ENCODE measurements at regions not wholly inside any gene's neighbourhood (a gene's known extent, or its start where the extent isn't known, plus 50 kb on each side); places are given as distances from the start of the nearest gene placed in this dataset.

DNA sequence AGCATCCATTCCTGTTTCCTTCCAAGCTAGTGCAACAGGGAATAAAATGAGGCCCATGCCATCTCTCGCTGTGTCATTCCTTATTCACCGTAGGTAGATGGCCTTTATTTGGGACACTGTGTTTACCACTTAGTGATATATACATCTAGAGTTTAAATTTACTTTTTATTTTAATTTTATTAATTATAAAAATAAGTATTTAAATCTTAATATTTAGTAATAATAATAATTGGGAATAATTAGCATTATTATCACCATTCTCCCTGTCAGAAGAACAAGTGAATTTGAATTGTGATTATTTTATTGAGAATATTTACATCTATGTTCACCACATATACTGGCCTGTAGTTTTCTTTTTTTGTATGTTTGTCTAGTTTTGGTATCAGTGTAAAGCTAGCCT is 692.9 kb upstream of the KIF2B start:
- no peaks in the 10 kb centered on the region for H3K79me2 ChIP-seq (ENCODE audit: insufficient read depth, low read length)
- no TSS peak for BruUV-seq (replicated peaks)
- no peak for TF ChIP-seq EZH2 (IDR thresholded peaks at IDR 0.05)
- no peak for TF ChIP-seq SRF (IDR thresholded peaks at IDR 0.05; ENCODE audit: low read depth)
- TF ChIP-seq SP1 (IDR thresholded peaks at IDR 0.05; ENCODE audit: low read depth): no peak
- TF ChIP-seq, protein P1, sequence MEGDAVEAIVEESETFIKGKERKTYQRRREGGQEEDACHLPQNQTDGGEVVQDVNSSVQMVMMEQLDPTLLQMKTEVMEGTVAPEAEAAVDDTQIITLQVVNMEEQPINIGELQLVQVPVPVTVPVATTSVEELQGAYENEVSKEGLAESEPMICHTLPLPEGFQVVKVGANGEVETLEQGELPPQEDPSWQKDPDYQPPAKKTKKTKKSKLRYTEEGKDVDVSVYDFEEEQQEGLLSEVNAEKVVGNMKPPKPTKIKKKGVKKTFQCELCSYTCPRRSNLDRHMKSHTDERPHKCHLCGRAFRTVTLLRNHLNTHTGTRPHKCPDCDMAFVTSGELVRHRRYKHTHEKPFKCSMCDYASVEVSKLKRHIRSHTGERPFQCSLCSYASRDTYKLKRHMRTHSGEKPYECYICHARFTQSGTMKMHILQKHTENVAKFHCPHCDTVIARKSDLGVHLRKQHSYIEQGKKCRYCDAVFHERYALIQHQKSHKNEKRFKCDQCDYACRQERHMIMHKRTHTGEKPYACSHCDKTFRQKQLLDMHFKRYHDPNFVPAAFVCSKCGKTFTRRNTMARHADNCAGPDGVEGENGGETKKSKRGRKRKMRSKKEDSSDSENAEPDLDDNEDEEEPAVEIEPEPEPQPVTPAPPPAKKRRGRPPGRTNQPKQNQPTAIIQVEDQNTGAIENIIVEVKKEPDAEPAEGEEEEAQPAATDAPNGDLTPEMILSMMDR (IDR thresholded peaks at IDR 0.05 in 2 of 3, conservative IDR thresholded peaks at IDR 0.05 in 1 of 3; ENCODE audit: borderline replicate concordance in 1 of 3, insufficient read depth in 1 of 3, low read depth in 2 of 3, low read length in 2 of 3): no peak
- no peak for TF ChIP-seq FOSL1 (IDR thresholded peaks at IDR 0.05; ENCODE audit: low read depth)
- no peak for TF ChIP-seq ZFX (IDR thresholded peaks at IDR 0.05)
- TF ChIP-seq, protein P2, sequence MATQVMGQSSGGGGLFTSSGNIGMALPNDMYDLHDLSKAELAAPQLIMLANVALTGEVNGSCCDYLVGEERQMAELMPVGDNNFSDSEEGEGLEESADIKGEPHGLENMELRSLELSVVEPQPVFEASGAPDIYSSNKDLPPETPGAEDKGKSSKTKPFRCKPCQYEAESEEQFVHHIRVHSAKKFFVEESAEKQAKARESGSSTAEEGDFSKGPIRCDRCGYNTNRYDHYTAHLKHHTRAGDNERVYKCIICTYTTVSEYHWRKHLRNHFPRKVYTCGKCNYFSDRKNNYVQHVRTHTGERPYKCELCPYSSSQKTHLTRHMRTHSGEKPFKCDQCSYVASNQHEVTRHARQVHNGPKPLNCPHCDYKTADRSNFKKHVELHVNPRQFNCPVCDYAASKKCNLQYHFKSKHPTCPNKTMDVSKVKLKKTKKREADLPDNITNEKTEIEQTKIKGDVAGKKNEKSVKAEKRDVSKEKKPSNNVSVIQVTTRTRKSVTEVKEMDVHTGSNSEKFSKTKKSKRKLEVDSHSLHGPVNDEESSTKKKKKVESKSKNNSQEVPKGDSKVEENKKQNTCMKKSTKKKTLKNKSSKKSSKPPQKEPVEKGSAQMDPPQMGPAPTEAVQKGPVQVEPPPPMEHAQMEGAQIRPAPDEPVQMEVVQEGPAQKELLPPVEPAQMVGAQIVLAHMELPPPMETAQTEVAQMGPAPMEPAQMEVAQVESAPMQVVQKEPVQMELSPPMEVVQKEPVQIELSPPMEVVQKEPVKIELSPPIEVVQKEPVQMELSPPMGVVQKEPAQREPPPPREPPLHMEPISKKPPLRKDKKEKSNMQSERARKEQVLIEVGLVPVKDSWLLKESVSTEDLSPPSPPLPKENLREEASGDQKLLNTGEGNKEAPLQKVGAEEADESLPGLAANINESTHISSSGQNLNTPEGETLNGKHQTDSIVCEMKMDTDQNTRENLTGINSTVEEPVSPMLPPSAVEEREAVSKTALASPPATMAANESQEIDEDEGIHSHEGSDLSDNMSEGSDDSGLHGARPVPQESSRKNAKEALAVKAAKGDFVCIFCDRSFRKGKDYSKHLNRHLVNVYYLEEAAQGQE (IDR thresholded peaks at IDR 0.05; ENCODE audit: low read depth): no peak
- no peak for TF ChIP-seq ZNF274 (IDR thresholded peaks at IDR 0.05; ENCODE audit: low read depth, low read length)
- TF ChIP-seq, protein P3, sequence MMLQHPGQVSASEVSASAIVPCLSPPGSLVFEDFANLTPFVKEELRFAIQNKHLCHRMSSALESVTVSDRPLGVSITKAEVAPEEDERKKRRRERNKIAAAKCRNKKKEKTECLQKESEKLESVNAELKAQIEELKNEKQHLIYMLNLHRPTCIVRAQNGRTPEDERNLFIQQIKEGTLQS (IDR thresholded peaks at IDR 0.05): no peak
- TF ChIP-seq, protein P4, sequence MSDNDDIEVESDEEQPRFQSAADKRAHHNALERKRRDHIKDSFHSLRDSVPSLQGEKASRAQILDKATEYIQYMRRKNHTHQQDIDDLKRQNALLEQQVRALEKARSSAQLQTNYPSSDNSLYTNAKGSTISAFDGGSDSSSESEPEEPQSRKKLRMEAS (IDR thresholded peaks at IDR 0.05): no peak

More for the DNA sequence above, 692.9 kb upstream of the KIF2B start:
- Histone ChIP-seq H3K36me3 (ENCODE audit: control insufficient read depth in 1 of 2, insufficient read depth in 2 of 2, low read length in 2 of 2) (no peaks in the 10 kb centered on the region), H3K9me3 (ENCODE audit: control insufficient read depth in 1 of 2, insufficient read depth in 1 of 2, low read depth in 1 of 2, low read length in 2 of 2) (peaks cover 31 to 53% of the 10 kb centered on the region in 2 experiments; a peak in 3 of 4 replicates), H2AFZ (ENCODE audit: low read depth, low read length, poor library complexity, severe bottlenecking) (no peak overlapping the region), H3K27me3 (ENCODE audit: insufficient read depth, low read length) (no peaks in the 10 kb centered on the region), H3K4me2 (ENCODE audit: low read length) (no peak overlapping the region), H3K4me1 (ENCODE audit: control insufficient read depth in 1 of 2, insufficient read depth in 2 of 2, low read length in 2 of 2) (no peaks in the 10 kb centered on the region), H3K9me2 (ENCODE audit: insufficient read depth) (no peaks in the 10 kb centered on the region), H3K9ac (ENCODE audit: low read length) (no peak overlapping the region), H3K4me3 (replicated peaks in 1 of 2; ENCODE audit: low read depth in 1 of 2, low read length in 2 of 2) (no peak overlapping the region), H4K20me1 (ENCODE audit: insufficient read depth) (no peaks in the 10 kb centered on the region), H3K27ac (ENCODE audit: low read depth, low read length) (no peak overlapping the region)
- ChIA-PET CTCF (no interaction called here), POLR2A (no interaction called here), RAD21 (ENCODE audit: low non-redundant PET in 1 of 2, low total read pairs in 2 of 2, uncharacterized antibody in 2 of 2, unreplicated experiment in 2 of 2) (interaction anchor here in 1 of 2 experiments (0.6 kb wide), 1 partner anchor 663 kb away, joined by 4 read pairs; no protein-coding TSS in a partner anchor)
- no peak for ATAC-seq
- intact Hi-C loops (cut with micrococcal nuclease): no loop called here
- no peak for DNase-seq (ENCODE audit: low read depth, low spot score)

Data from HCT116 (cell line).